ENCODE measurements at regions not wholly inside any gene's neighbourhood (a gene's known extent, or its start where the extent isn't known, plus 50 kb on each side); places are given as distances from the start of the nearest gene placed in this dataset.

DNA sequence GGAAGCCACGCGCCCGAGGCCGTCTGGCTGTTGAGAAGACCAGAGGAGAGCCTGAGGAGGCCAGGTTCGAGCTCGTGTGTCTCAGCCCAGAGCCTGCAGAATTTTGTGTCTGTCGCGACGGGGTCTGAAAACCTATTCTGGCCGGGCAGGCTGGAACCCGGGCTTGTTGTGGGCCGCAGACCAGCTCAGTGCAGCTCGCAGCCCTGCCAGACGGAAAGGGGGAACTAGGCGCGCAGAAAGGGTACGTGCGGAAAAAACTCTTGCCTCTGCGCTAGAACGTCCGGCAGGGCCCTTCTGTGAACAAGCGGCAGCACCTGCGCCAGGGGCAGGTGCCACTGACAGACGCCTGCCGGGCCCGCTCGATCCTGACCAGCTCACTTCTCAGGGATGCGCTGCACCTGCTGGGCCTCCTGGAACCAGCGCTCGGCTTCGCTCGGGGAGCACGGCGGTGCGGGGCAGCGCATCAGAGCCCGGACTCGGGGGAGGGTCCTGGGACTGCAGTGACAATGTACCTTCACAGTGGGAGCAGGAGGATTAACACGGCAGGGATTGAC, 409.3 kb downstream of the BRD1 start:
- TF ChIP-seq, protein P1, sequence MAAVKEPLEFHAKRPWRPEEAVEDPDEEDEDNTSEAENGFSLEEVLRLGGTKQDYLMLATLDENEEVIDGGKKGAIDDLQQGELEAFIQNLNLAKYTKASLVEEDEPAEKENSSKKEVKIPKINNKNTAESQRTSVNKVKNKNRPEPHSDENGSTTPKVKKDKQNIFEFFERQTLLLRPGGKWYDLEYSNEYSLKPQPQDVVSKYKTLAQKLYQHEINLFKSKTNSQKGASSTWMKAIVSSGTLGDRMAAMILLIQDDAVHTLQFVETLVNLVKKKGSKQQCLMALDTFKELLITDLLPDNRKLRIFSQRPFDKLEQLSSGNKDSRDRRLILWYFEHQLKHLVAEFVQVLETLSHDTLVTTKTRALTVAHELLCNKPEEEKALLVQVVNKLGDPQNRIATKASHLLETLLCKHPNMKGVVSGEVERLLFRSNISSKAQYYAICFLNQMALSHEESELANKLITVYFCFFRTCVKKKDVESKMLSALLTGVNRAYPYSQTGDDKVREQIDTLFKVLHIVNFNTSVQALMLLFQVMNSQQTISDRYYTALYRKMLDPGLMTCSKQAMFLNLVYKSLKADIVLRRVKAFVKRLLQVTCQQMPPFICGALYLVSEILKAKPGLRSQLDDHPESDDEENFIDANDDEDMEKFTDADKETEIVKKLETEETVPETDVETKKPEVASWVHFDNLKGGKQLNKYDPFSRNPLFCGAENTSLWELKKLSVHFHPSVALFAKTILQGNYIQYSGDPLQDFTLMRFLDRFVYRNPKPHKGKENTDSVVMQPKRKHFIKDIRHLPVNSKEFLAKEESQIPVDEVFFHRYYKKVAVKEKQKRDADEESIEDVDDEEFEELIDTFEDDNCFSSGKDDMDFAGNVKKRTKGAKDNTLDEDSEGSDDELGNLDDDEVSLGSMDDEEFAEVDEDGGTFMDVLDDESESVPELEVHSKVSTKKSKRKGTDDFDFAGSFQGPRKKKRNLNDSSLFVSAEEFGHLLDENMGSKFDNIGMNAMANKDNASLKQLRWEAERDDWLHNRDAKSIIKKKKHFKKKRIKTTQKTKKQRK (IDR thresholded peaks at IDR 0.05; ENCODE audit: low read length) = no peak
- TF ChIP-seq, protein P2, sequence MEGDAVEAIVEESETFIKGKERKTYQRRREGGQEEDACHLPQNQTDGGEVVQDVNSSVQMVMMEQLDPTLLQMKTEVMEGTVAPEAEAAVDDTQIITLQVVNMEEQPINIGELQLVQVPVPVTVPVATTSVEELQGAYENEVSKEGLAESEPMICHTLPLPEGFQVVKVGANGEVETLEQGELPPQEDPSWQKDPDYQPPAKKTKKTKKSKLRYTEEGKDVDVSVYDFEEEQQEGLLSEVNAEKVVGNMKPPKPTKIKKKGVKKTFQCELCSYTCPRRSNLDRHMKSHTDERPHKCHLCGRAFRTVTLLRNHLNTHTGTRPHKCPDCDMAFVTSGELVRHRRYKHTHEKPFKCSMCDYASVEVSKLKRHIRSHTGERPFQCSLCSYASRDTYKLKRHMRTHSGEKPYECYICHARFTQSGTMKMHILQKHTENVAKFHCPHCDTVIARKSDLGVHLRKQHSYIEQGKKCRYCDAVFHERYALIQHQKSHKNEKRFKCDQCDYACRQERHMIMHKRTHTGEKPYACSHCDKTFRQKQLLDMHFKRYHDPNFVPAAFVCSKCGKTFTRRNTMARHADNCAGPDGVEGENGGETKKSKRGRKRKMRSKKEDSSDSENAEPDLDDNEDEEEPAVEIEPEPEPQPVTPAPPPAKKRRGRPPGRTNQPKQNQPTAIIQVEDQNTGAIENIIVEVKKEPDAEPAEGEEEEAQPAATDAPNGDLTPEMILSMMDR (CRISPR knock-in tag; IDR thresholded peaks at IDR 0.05) = no peak
- TF ChIP-seq CEBPB (IDR thresholded peaks at IDR 0.05; ENCODE audit: borderline replicate concordance, low read depth, low read length) (no peak), CREB1 (IDR thresholded peaks at IDR 0.05) (no peak), CREB1 (CRISPR knock-in tag; IDR thresholded peaks at IDR 0.05) (no peak), ARNTL (CRISPR knock-in tag; IDR thresholded peaks at IDR 0.05) (no peak), ZNF121 (CRISPR knock-in tag; IDR thresholded peaks at IDR 0.05) (no peak), ZNF274 (CRISPR knock-in tag; IDR thresholded peaks at IDR 0.05) (no peak), AGO2 (optimal IDR thresholded peaks at IDR 0.05; ENCODE audit: low read depth, low read length) (no peak), RFX1 (IDR thresholded peaks at IDR 0.05) (no peak), ZNF549 (CRISPR knock-in tag; IDR thresholded peaks at IDR 0.05) (no peak), SIN3A (IDR thresholded peaks at IDR 0.05; ENCODE audit: borderline replicate concordance, low read depth, low read length) (no peak), ZZZ3 (CRISPR knock-in tag; IDR thresholded peaks at IDR 0.05; ENCODE audit: borderline replicate concordance) (no peak)
- TF ChIP-seq, protein P3, sequence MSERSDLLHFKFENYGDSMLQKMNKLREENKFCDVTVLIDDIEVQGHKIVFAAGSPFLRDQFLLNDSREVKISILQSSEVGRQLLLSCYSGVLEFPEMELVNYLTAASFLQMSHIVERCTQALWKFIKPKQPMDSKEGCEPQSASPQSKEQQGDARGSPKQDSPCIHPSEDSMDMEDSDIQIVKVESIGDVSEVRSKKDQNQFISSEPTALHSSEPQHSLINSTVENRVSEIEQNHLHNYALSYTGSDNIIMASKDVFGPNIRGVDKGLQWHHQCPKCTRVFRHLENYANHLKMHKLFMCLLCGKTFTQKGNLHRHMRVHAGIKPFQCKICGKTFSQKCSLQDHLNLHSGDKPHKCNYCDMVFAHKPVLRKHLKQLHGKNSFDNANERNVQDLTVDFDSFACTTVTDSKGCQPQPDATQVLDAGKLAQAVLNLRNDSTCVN (CRISPR knock-in tag; IDR thresholded peaks at IDR 0.05; ENCODE audit: borderline replicate concordance) = no peak
- TF ChIP-seq, protein P4, sequence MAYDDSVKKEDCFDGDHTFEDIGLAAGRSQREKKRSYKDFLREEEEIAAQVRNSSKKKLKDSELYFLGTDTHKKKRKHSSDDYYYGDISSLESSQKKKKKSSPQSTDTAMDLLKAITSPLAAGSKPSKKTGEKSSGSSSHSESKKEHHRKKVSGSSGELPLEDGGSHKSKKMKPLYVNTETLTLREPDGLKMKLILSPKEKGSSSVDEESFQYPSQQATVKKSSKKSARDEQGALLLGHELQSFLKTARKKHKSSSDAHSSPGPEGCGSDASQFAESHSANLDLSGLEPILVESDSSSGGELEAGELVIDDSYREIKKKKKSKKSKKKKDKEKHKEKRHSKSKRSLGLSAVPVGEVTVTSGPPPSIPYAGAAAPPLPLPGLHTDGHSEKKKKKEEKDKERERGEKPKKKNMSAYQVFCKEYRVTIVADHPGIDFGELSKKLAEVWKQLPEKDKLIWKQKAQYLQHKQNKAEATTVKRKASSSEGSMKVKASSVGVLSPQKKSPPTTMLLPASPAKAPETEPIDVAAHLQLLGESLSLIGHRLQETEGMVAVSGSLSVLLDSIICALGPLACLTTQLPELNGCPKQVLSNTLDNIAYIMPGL (CRISPR knock-in tag; IDR thresholded peaks at IDR 0.05; ENCODE audit: borderline replicate concordance in 1 of 2, low read depth in 1 of 2) = no peak

All from HepG2 (cell line).